ENCODE measurements at regions not wholly inside any gene's neighbourhood (a gene's known extent, or its start where the extent isn't known, plus 50 kb on each side); places are given as distances from the start of the nearest gene placed in this dataset.

- intact Hi-C loops (cut with DNase I), result no loop called here
- no peak for DNase-seq
These were observed 448.9 kb downstream of the ADRA2A start for GRCh38 chr10:111525696-111526095.

- intact Hi-C loops (cut with DNase I), result no loop called here
These were observed 454.9 kb downstream of the ADRA2A start for GRCh38 chr10:111531690-111532089.

DNA sequence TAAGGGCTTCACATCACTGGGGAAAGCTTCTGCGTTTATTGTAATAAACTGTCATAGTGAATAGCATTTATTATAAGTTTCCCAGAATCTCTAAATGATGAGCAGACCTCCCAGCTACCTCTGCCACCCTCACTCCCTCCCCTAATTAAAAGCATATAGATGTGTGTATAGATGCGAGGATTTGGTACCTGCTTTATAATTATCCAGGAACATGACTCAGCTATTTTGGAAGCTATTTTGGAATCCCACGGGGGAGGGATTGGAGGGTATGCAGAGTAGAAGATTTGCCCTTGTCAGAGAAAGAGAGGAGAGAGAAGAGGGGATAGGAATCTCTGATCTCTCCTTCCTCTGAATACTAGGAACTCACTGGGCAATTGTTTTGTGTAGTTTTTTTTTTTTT lies 455.3 kb downstream of the ADRA2A start:
- DNase-seq, result no peak
- intact Hi-C loops (cut with DNase I), result no loop called here

More at GRCh38 chr10:111531690-111532089, 454.9 kb downstream of the ADRA2A start:
- DNase-seq, result no peak

DNA sequence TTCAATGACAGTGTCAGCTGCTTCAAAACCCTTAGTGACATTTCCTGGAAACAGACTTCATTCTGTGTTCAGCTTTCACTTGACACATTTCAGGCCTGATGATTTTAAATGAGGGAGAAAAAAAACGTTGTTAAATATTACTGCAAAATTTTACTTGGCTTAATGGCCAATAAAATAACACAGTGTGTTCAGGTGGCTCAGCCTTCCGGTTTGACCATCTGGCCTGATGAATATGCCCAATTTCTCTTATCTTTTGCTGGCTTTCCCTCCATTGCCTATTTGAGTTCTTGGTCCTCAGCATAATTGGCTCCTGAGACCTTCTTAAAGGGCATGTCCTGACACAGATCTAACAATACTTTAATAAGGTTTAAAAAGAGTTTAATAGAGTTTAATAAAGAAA lies 462.4 kb downstream of the ADRA2A start:
- intact Hi-C loops (cut with DNase I), result no loop called here
- DNase-seq, result no peak

GRCh38 chr10:111543854-111544253 lies 467.0 kb downstream of the ADRA2A start:
- DNase-seq, result no peak
- intact Hi-C loops (cut with DNase I), result no loop called here

GRCh38 chr10:111545861-111546605 lies 469.2 kb downstream of the ADRA2A start:
- intact Hi-C loops (cut with DNase I), result no loop called here

DNA sequence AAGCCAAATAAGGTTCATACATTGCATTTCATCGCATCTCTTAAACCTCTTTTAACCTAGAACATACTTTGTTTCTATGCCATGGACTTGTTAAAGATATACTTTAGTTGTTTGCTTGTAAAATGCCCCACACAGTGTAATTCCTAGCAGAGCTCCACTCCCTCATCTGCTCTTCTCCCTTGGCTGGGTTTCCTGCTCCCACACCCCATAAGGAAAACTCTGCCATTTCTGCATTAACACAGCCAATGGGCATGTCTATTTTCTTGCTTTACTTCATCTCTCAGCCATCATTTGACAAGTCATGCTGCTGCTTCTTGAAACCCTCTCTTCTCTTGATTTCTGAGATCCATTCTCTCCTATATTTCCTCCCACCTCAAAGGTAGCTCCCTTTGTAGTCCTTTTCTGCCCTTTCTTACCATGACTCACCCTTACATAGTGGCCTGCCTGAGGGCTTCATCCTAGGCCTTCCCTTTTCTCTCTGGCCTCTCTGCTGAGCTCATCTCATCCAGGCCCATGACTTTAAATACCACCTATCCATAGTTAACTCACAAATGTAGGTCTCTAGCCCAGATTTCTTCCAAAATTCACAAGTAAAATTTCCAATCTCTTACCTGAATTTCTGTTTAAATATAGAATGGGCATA lies 471.4 kb downstream of the ADRA2A start:
- no peak for DNase-seq
- intact Hi-C loops (cut with DNase I), result no loop called here

More at GRCh38 chr10:111545861-111546605, 469.2 kb downstream of the ADRA2A start:
- DNase-seq, result no peak

DNA sequence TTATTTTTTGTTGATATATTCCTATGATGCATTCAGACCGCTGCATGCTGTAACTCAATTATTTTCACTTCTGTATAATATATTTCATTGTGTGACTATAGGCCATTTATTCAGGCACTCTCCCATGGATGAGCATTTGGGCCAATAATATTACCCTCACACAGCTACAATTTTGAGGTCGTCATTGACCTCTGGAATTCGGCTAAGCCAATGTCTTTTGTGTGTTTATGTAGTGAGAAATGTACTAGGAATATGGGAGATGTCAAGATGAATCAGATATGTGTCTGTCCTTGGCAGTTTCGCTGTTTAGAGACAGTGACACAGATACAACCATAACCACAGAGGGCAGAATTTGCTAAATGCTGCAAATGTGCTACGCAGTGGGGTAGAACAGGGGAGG lies 474.2 kb downstream of the ADRA2A start:
- intact Hi-C loops (cut with DNase I), result no loop called here
- DNase-seq, result no peak

GRCh38 chr10:111556666-111557065 lies 479.8 kb downstream of the ADRA2A start:
- no peak for DNase-seq
- intact Hi-C loops (cut with DNase I), result no loop called here

DNA sequence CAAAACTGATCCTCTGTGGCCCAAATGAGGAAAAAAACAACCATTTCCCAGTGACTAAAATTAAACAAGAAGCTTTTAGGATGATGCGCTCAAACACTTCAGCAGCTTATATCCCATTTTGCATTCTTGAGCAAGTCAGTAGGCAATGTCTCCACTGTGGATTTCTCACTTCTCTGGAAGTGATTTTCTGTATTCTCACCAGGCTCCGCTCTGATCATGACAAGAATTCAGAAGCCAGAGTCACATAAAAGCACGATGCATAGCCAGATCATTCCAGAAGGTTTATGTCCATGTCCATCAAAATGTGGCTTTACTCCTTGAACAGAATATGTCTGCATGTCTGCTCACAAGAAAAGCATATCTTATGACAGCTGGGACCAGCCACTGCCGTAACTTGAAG lies 481.4 kb downstream of the ADRA2A start:
- DNase-seq, result no peak
- intact Hi-C loops (cut with DNase I), result no loop called here

- DNase-seq, result no peak
- intact Hi-C loops (cut with DNase I), result no loop called here
These were observed 483.2 kb downstream of the ADRA2A start for GRCh38 chr10:111560027-111560426.

- intact Hi-C loops (cut with DNase I), result no loop called here
- no peak for DNase-seq
These were observed 484.3 kb downstream of the ADRA2A start for GRCh38 chr10:111561124-111561523.

DNA sequence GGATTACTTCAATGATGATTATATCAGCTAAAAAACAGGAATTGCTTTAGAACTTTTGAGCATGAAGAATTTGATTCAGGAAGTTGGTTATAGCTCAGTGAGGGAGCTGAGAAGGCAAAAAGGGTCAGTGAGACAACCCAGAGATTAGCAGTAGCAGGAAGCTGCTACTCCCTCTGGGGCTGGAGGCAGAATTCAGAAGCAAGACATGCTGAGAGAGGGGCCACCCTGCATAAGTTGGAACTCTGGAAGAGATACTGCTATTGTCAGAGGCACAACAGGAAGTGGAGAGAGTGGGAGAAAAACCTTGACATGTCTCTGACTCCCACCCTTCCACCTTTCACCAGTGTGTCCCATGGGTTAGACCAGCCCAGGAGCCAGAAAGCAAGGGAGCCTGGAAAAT lies 488.7 kb downstream of the ADRA2A start:
- no peak for DNase-seq
- intact Hi-C loops (cut with DNase I), result no loop called here

GRCh38 chr10:111578076-111578475 lies 501.2 kb downstream of the ADRA2A start:
- intact Hi-C loops (cut with DNase I), result no loop called here
- DNase-seq, result peak in 6 of 42 donors; percentile 4 to 55 (median 16)

DNA sequence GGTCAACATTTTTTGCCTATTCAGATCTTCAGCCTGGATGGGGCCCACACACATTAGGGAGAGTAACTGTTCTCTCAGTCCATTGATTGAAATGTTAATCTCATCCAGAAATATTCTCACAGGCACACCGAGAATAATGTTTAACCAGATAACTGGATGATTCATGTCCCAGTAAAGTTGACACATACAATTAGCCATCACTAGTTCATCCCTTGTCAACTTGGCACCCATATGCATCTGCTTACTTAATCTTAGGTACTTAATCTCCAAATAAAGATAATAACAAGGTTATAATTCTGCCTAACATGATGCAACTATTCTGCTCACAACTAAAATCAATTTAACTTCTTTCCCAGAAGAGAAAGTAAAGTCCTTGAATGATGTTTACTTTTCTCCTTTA lies 502.6 kb downstream of the ADRA2A start:
- DNase-seq, result no peak
- intact Hi-C loops (cut with DNase I), result no loop called here

- DNase-seq, result no peak
- intact Hi-C loops (cut with DNase I), result no loop called here
These were observed 513.9 kb downstream of the ADRA2A start for GRCh38 chr10:111590703-111591102.

- intact Hi-C loops (cut with DNase I), result no loop called here
These were observed 516.7 kb downstream of the ADRA2A start for GRCh38 chr10:111593578-111593977.

DNA sequence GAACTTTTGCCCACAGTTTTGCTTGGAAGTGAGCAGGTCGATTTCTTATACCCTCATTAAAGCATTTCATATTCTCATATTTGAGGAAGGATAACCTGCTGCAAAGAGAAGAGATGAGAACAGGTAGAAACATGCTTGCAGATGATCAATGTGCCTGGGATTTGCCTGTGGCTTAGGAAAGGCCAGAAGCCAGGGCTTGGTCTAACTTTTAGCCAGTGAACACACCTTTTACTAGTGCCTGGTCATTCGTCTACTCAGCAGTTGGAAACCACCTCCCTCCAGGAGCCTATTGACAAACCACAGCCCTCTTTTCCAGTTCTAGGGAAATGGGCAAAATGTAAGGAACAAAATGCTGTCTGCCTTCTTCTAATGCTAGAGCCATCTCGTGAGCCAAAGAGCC lies 518.3 kb downstream of the ADRA2A start:
- intact Hi-C loops (cut with DNase I), result no loop called here
- DNase-seq, result no peak

More at GRCh38 chr10:111593578-111593977, 516.7 kb downstream of the ADRA2A start:
- no peak for DNase-seq

- DNase-seq, result peak in 40 of 42 donors; percentile 2 to 83 (median 48)
- intact Hi-C loops (cut with DNase I), result no loop called here
These were observed 521.7 kb downstream of the ADRA2A start for GRCh38 chr10:111598433-111599059.

- intact Hi-C loops (cut with DNase I), result no loop called here
- DNase-seq, result no peak
These were observed 523.1 kb downstream of the ADRA2A start for GRCh38 chr10:111599943-111600342.
